Mesothelial cell of epicardium (in vitro differentiated cells): ENCODE measurements at regions not wholly inside any gene's neighbourhood (a gene's known extent, or its start where the extent isn't known, plus 50 kb on each side); places are given as distances from the start of the nearest gene placed in this dataset.

Source experiments
- DNase-seq, 2 experiments: peaks; one replicate each; pipeline ENCODE4 v3.0.0; 2021; ENCODE audit warnings: low spot score in 2 of 2; ENCODE audit not compliant: unreplicated experiment in 2 of 2
- H3K27ac Mint-ChIP-seq: 2 replicates; pipeline ENCODE4 v1.8.0; 2021; ENCODE audit warnings: mixed read lengths
- H3K27me3 Mint-ChIP-seq: 2 replicates; pipeline ENCODE4 v1.8.0; 2021; ENCODE audit warnings: low read depth, mixed read lengths
- H3K36me3 Mint-ChIP-seq: 2 replicates; pipeline ENCODE4 v1.8.0; 2021; ENCODE audit warnings: mixed read lengths
- H3K4me1 Mint-ChIP-seq: 2 replicates; pipeline ENCODE4 v1.8.0; 2021; ENCODE audit warnings: mixed read lengths
- H3K4me3 Mint-ChIP-seq: 2 replicates; pipeline ENCODE4 v1.8.0; 2021; ENCODE audit warnings: mild to moderate bottlenecking, moderate library complexity, mixed read lengths
- H3K9me3 Mint-ChIP-seq: 2 replicates; pipeline ENCODE4 v1.8.0; 2021; ENCODE audit warnings: mixed read lengths
- TF ChIP-seq, protein P1 (sequence below): fragments of 200-600 bp; sonication (generic); IDR thresholded peaks from one replicate; pipeline ENCODE4 v1.5.0; 2021; ENCODE audit warnings: antibody characterized with exemption; ENCODE audit not compliant: unreplicated experiment

DNA sequence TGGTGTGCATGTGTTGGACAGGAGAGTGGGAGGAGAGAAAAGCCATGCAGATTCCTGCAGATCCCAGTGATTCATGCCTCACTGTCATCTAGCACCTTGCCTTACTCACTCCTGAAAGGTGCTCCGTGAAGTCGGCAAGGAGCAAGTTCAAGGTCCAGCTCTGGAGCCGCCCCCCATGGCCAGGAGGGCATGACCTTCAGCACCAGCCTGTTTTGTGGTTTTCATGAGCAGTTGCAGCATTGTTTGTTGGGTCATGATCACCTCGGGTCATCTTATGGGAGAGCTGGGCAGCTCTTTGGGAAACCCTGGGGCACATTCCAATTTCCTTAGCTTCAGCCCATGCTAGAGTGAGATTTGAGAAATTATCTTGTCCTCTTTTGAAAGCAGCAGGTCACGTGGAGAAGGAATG lies 137.5 kb upstream of the IRX3 start:
- H3K4me3 Mint-ChIP-seq: no peak overlapping the region
- peaks cover 27% of the 10 kb centered on the region for H3K27me3 Mint-ChIP-seq
- H3K4me1 Mint-ChIP-seq: peaks cover 9% of the 10 kb centered on the region
- peaks cover 4% of the 10 kb centered on the region for H3K9me3 Mint-ChIP-seq
- DNase-seq: no peak
- no peaks in the 10 kb centered on the region for H3K36me3 Mint-ChIP-seq
- H3K27ac Mint-ChIP-seq: no peak overlapping the region
- TF ChIP-seq, protein P1, sequence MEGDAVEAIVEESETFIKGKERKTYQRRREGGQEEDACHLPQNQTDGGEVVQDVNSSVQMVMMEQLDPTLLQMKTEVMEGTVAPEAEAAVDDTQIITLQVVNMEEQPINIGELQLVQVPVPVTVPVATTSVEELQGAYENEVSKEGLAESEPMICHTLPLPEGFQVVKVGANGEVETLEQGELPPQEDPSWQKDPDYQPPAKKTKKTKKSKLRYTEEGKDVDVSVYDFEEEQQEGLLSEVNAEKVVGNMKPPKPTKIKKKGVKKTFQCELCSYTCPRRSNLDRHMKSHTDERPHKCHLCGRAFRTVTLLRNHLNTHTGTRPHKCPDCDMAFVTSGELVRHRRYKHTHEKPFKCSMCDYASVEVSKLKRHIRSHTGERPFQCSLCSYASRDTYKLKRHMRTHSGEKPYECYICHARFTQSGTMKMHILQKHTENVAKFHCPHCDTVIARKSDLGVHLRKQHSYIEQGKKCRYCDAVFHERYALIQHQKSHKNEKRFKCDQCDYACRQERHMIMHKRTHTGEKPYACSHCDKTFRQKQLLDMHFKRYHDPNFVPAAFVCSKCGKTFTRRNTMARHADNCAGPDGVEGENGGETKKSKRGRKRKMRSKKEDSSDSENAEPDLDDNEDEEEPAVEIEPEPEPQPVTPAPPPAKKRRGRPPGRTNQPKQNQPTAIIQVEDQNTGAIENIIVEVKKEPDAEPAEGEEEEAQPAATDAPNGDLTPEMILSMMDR: no peak

DNA sequence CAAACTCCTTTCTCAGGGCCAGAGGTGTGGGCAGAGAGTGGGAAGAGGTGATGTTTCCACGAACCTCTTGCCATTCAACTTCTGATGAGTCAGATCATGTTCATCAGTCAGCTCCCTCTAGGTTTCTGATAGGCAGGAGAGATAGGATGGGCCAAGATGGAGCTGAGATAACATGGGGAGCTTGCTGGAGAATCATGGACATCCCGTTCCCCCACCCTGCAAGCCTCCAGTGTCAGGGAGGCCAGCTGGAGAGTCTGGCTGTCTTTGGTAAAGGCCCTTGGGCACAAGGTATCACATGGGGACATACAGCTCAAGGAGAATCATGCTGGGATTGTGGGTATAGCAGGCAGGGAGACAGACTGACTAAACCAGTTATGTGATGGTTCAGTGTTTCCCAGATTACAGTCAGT lies 136.0 kb upstream of the IRX3 start:
- H3K4me1 Mint-ChIP-seq: peaks cover 18% of the 10 kb centered on the region
- TF ChIP-seq, protein P1: no peak
- no peak for DNase-seq

DNA sequence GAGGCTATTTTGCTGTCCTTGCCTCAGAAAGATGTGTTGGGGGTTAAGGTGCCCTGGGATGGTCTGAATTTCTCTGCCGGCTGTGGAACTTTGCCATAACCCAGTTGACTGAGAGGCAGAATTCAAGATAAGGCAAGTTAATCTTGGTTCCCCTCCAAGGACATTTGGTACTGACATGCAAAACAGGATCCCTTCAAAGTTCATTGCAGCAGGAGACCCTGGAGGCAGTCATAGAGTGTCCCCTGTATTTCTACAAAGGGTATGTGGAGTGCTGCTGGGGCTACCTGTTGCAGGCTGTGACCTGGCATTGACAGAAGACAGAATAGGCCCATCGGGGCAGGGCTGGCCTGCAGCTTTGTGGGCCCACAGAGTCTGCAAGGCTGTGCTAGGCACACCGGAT lies 135.6 kb upstream of the IRX3 start:
- Mint-ChIP-seq H3K4me3 (no peak overlapping the region), H3K9me3 (no peaks in the 10 kb centered on the region), H3K36me3 (no peaks in the 10 kb centered on the region), H3K27me3 (peaks cover 17% of the 10 kb centered on the region), H3K4me1 (peaks cover 21% of the 10 kb centered on the region), H3K27ac (no peak overlapping the region)
- TF ChIP-seq, protein P1: no peak
- no peak for DNase-seq

More for the DNA sequence above, 136.0 kb upstream of the IRX3 start:
- Mint-ChIP-seq H3K36me3 (no peaks in the 10 kb centered on the region), H3K4me3 (no peak overlapping the region), H3K27me3 (peaks cover 17% of the 10 kb centered on the region), H3K27ac (no peak overlapping the region), H3K9me3 (no peaks in the 10 kb centered on the region)

DNA sequence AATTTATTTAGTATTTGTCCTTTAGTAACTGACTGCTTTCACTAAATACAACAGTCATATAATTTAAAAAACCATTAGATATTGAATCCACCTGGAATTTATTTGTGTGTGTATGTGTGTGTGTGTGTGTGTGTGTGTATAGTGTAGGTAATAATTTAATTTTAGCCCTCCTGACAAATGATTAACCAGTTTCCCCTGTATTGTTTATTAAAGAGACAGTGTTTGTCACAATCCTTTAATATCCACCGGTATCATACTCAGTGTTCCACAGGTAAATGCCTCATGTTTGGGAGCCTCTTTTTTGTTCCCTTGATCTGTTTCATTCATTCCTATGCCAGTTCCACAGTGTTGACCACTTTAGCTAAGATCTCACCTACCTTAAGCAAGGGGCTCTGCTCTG lies 134.6 kb upstream of the IRX3 start:
- TF ChIP-seq, protein P1: no peak
- H3K27ac Mint-ChIP-seq: no peak overlapping the region
- no peak for DNase-seq
- peaks cover 21% of the 10 kb centered on the region for H3K4me1 Mint-ChIP-seq
- H3K9me3 Mint-ChIP-seq: no peaks in the 10 kb centered on the region
- no peaks in the 10 kb centered on the region for H3K36me3 Mint-ChIP-seq
- H3K4me3 Mint-ChIP-seq: no peak overlapping the region
- H3K27me3 Mint-ChIP-seq: peaks cover 10% of the 10 kb centered on the region

DNA sequence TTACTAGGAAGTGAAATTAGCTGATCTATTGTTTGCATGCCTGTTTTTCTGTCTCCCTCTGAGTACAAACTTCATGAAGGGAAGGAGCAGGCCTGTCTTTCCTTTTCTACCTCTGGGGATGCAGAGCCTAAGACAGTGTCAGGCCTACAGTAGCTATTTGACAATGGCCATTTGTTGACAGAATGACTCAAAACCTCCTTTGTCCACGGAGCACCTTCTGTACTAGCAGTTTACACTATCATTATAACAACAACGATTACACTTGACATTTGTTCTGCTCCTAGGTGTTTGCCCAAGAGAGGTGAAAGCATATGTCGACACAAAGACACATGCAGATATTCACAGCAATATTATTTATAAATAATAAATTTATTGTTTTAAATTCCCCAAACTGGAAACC lies 132.3 kb upstream of the IRX3 start:
- no peak overlapping the region for H3K4me3 Mint-ChIP-seq
- H3K9me3 Mint-ChIP-seq: peaks cover 5% of the 10 kb centered on the region
- H3K4me1 Mint-ChIP-seq: peaks cover 17% of the 10 kb centered on the region
- no peaks in the 10 kb centered on the region for H3K36me3 Mint-ChIP-seq
- no peak overlapping the region for H3K27ac Mint-ChIP-seq
- no peak for DNase-seq
- H3K27me3 Mint-ChIP-seq: peaks cover 18% of the 10 kb centered on the region
- TF ChIP-seq, protein P1: no peak

DNA sequence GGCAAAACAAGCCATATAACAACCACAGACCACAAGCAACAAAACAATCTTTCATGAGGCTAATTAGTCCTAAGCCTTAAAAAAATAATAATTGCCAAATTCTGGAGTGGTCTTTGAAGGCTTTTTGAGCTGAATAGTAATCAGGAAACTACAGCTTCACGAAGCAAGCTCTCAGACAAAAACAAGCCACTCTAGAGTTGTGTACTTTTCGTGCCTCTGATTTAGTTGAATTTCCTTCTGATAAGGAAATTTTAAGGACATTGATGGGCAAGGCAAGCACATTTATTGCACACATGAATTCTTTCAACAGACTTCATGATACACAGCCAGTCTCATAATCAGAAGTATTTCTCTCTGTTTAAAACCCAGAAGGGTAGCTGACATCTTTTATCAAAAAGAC lies 130.8 kb upstream of the IRX3 start:
- H3K4me1 Mint-ChIP-seq: peaks cover 23% of the 10 kb centered on the region
- H3K27ac Mint-ChIP-seq: no peak overlapping the region
- DNase-seq: no peak
- no peaks in the 10 kb centered on the region for H3K36me3 Mint-ChIP-seq
- no peak overlapping the region for H3K4me3 Mint-ChIP-seq
- TF ChIP-seq, protein P1: no peak
- peaks cover 25% of the 10 kb centered on the region for H3K27me3 Mint-ChIP-seq
- peaks cover 5% of the 10 kb centered on the region for H3K9me3 Mint-ChIP-seq
